SK-N-SH (cell line): ENCODE measurements at regions not wholly inside any gene's neighbourhood (a gene's known extent, or its start where the extent isn't known, plus 50 kb on each side); places are given as distances from the start of the nearest gene placed in this dataset.

Experiments used
- EP300 ChIP-seq, 2 experiments: IDR thresholded peaks; 2 replicates each; pipeline versions ENCODE4 v1.4.0 to v1.6.1; 2012; ENCODE audit warnings: borderline replicate concordance in 1 of 2, low read depth in 1 of 2, low read length in 1 of 2
- EZH2phosphoT487 ChIP-seq: fragments of 200-600 bp; sonication (generic); IDR thresholded peaks from 2 replicates; pipeline ENCODE4 v1.6.1; 2017; ENCODE audit warnings: low read depth, mixed run types, mild to moderate bottlenecking, antibody characterized with exemption, moderate library complexity, borderline replicate concordance
- MAX ChIP-seq: IDR thresholded peaks from 2 replicates; pipeline ENCODE4 v1.4.0; 2012; ENCODE audit warnings: low read depth
- PBX3 ChIP-seq: IDR thresholded peaks from 2 replicates; pipeline ENCODE4; 2012
- TAF1 ChIP-seq: IDR thresholded peaks from 2 replicates; pipeline ENCODE4 v1.6.1; 2012; ENCODE audit warnings: low read depth, mild to moderate bottlenecking, low read length, moderate library complexity, borderline replicate concordance
- TEAD4 ChIP-seq: IDR thresholded peaks from 2 replicates; pipeline ENCODE4 v1.4.0; 2012; ENCODE audit warnings: mild to moderate bottlenecking, borderline replicate concordance; ENCODE audit not compliant: insufficient read depth
- USF2 ChIP-seq: fragments of 150-350 bp; IDR thresholded peaks from 2 replicates; pipeline ENCODE4 v1.6.1; 2017; ENCODE audit warnings: antibody characterized with exemption, low read length, low read depth, borderline replicate concordance
- TF ChIP-seq, protein P1 (sequence below): fragments of 200-600 bp; sonication (generic); IDR thresholded peaks from 2 replicates; pipeline ENCODE4 v1.6.1; 2017; ENCODE audit warnings: antibody characterized with exemption, mild to moderate bottlenecking, moderate library complexity

DNA sequence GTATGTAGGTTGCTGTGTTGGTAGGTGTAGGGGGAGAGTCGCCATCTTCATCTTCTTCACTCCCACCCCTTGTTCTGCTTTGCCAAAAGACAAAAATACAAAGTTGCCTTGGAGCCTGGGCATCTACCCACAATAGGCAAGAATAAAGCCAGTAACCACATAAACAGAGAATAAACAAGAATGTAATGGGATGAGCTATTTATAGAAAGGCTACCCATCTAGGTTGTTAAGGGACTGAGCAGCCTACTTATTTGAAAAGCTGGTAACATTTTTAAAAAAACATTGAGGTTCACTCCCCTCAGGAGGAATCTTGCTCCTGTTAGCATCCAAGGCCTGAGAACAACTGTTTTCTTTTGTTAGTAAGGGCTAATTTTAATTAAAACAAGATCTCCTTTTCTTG, 301.4 kb upstream of the STXBP5 start:
- TF ChIP-seq, protein P1, sequence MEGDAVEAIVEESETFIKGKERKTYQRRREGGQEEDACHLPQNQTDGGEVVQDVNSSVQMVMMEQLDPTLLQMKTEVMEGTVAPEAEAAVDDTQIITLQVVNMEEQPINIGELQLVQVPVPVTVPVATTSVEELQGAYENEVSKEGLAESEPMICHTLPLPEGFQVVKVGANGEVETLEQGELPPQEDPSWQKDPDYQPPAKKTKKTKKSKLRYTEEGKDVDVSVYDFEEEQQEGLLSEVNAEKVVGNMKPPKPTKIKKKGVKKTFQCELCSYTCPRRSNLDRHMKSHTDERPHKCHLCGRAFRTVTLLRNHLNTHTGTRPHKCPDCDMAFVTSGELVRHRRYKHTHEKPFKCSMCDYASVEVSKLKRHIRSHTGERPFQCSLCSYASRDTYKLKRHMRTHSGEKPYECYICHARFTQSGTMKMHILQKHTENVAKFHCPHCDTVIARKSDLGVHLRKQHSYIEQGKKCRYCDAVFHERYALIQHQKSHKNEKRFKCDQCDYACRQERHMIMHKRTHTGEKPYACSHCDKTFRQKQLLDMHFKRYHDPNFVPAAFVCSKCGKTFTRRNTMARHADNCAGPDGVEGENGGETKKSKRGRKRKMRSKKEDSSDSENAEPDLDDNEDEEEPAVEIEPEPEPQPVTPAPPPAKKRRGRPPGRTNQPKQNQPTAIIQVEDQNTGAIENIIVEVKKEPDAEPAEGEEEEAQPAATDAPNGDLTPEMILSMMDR = no peak
- no peak for TF ChIP-seq EZH2phosphoT487
- no peak for TF ChIP-seq EP300 (IDR thresholded peaks at IDR 0.05; ENCODE audit: borderline replicate concordance in 1 of 2, low read depth in 1 of 2, low read length in 1 of 2)
- TF ChIP-seq USF2 = no peak
- no peak for TF ChIP-seq PBX3
- no peak for TF ChIP-seq TEAD4
- no peak for TF ChIP-seq MAX
- no peak for TF ChIP-seq TAF1
